Endothelial cell of umbilical vein (primary cell): ENCODE measurements at regions not wholly inside any gene's neighbourhood (a gene's known extent, or its start where the extent isn't known, plus 50 kb on each side); places are given as distances from the start of the nearest gene placed in this dataset.

Experiments used
- BruUV-seq: library from RNA; stranded (reverse); fragments of 400-500 nt; replicated peaks from 2 replicates; lab custom pipeline; 2021; lab: Mats Ljungman, UMichigan
- CTCF ChIA-PET: fragments of 300-600, 350-600 bp; sonication (Branson Sonifier 250); formaldehyde crosslinking; loops from one replicate; lab custom pipeline; 2021; ENCODE audit warnings: antibody characterized with exemption, inconsistent platforms; lab: Charles Lee
- POLR2A ChIA-PET: fragments of 300-600, 350-600 bp; sonication (Branson Sonifier 250); formaldehyde crosslinking; loops from one replicate; lab custom pipeline; 2021; ENCODE audit warnings: antibody characterized with exemption, inconsistent platforms; lab: Charles Lee
- DNase-seq: peaks from one replicate; pipeline ENCODE4 v3.0.0-alpha.2; 2011; ENCODE audit warnings: low read depth, low spot score
- FAIRE-seq: peaks from 2 replicates; lab custom pipeline; 2011; peaks lifted over from hg19 to GRCh38; lab: Jason Lieb, UNC
- H2AFZ ChIP-seq: 2 replicates; pipeline ENCODE4 v1.6.0; 2012; ENCODE audit warnings: low read depth, low read length, control low read depth, inconsistent platforms
- H3K27ac ChIP-seq: 2 replicates; pipeline ENCODE4 v1.5.1; 2011; ENCODE audit warnings: low read depth, mild to moderate bottlenecking, control low read depth, low read length, moderate library complexity; ENCODE audit not compliant: insufficient read depth
- H3K27me3 ChIP-seq, 2 experiments: 2 replicates each; pipeline versions ENCODE4 v1.6.0 to v1.6.1; 2011; ENCODE audit warnings: low read length in 2 of 2, mixed read lengths in 1 of 2; ENCODE audit not compliant: control insufficient read depth in 2 of 2, insufficient read depth in 2 of 2
- H3K36me3 ChIP-seq, 2 experiments: 2 replicates in 1 of 2; 3 replicates in 1 of 2; pipeline ENCODE4 v1.5.1; 2011; ENCODE audit warnings: low read length in 2 of 2, mild to moderate bottlenecking in 1 of 2, moderate library complexity in 1 of 2; ENCODE audit not compliant: control insufficient read depth in 2 of 2, insufficient read depth in 2 of 2; ENCODE audit errors: extremely low read depth in 1 of 2
- H3K4me1 ChIP-seq: 3 replicates; pipeline ENCODE4 v1.5.1; 2011; ENCODE audit warnings: mild to moderate bottlenecking, low read length; ENCODE audit not compliant: control insufficient read depth, insufficient read depth; ENCODE audit errors: extremely low read depth
- H3K4me2 ChIP-seq: 2 replicates; pipeline ENCODE4 v1.6.1; 2011; ENCODE audit warnings: low read length, control low read depth, mixed read lengths; ENCODE audit not compliant: insufficient read depth
- H3K4me3 ChIP-seq, 3 experiments: fragments of 200-600 bp in 1 of 3; sonication (generic), shearing (Covaris generic) in 1 of 3; replicated peaks in 1 of 3; 2 replicates each; pipeline ENCODE4 v1.5.1; 2011 to 2016; ENCODE audit warnings: control low read depth in 3 of 3, low read length in 3 of 3, mild to moderate bottlenecking in 2 of 3, inconsistent platforms in 1 of 3, low read depth in 1 of 3, moderate library complexity in 1 of 3; ENCODE audit not compliant: insufficient read depth in 1 of 3
- H3K79me2 ChIP-seq: 2 replicates; pipeline ENCODE4 v1.6.0; 2012; ENCODE audit warnings: low read length, inconsistent platforms; ENCODE audit not compliant: control insufficient read depth, insufficient read depth
- H3K9ac ChIP-seq: replicated peaks from 2 replicates; pipeline ENCODE3; 2011; ENCODE audit warnings: low read length, control low read depth; ENCODE audit not compliant: insufficient read depth; ENCODE audit errors: extremely low read depth
- H3K9me1 ChIP-seq: replicated peaks from 3 replicates; pipeline ENCODE4 v1.6.0; 2011; ENCODE audit warnings: mild to moderate bottlenecking, low read length; ENCODE audit not compliant: control insufficient read depth, insufficient read depth; ENCODE audit errors: extremely low read depth
- H3K9me3 ChIP-seq: replicated peaks from 2 replicates; pipeline ENCODE4 v1.5.1; 2012; ENCODE audit warnings: low read length, inconsistent platforms; ENCODE audit not compliant: control insufficient read depth, insufficient read depth
- H4K20me1 ChIP-seq: replicated peaks from 2 replicates; pipeline ENCODE3; 2011; ENCODE audit warnings: mild to moderate bottlenecking, low read length; ENCODE audit not compliant: control insufficient read depth, insufficient read depth; ENCODE audit errors: extremely low read depth
- CTCF ChIP-seq, 2 donors: IDR thresholded peaks; 1 replicate in 1 of 2; 2 replicates in 1 of 2; pipeline ENCODE4 v1.5.1; 2011; ENCODE audit warnings: low read length in 2 of 2, mild to moderate bottlenecking in 2 of 2, moderate library complexity in 2 of 2, control low read depth in 1 of 2, inconsistent platforms in 1 of 2, low read depth in 1 of 2; ENCODE audit not compliant: insufficient read depth in 1 of 2; ENCODE audit errors: extremely low read depth in 1 of 2
- EZH2 ChIP-seq: IDR thresholded peaks from 2 replicates; pipeline ENCODE4 v1.6.1; 2012; ENCODE audit warnings: borderline replicate concordance, low read depth, mild to moderate bottlenecking, moderate library complexity, low read length, inconsistent platforms; ENCODE audit not compliant: severe bottlenecking
- FOS ChIP-seq: IDR thresholded peaks from 2 replicates; pipeline ENCODE4 v1.6.1; 2011; ENCODE audit warnings: mild to moderate bottlenecking, low read length, moderate library complexity, borderline replicate concordance; ENCODE audit not compliant: insufficient read depth
- GATA2 ChIP-seq: IDR thresholded peaks from 2 replicates; pipeline ENCODE4 v1.7.0; 2011; ENCODE audit warnings: low read depth, mild to moderate bottlenecking, moderate library complexity, mixed read lengths, low read length; ENCODE audit not compliant: insufficient read length, insufficient read depth
- JUN ChIP-seq: IDR thresholded peaks from 2 replicates; pipeline ENCODE4 v1.6.1; 2011; ENCODE audit warnings: borderline replicate concordance, low read depth; ENCODE audit not compliant: insufficient read length, insufficient read depth
- MAX ChIP-seq: IDR thresholded peaks from 2 replicates; pipeline ENCODE4 v1.6.1; 2011; ENCODE audit not compliant: insufficient read depth, insufficient read length
- MYC ChIP-seq: IDR thresholded peaks from one replicate; pipeline ENCODE4 v1.6.1; 2011; ENCODE audit warnings: mild to moderate bottlenecking, low read depth, low read length
- POLR2A ChIP-seq: IDR thresholded peaks from 2 replicates; pipeline ENCODE4 v1.6.1; 2012; ENCODE audit warnings: low read depth, mild to moderate bottlenecking, control low read depth, low read length
- POLR2AphosphoS5 ChIP-seq: IDR thresholded peaks from 2 replicates; pipeline ENCODE4 v1.6.1; 2012; ENCODE audit warnings: low read depth, mild to moderate bottlenecking, control low read depth, low read length, moderate library complexity; ENCODE audit not compliant: insufficient read depth
- dilution Hi-C: fragments of 300-500 bp; cut with MboI; formaldehyde crosslinking; loops from one replicate; pipeline ENCODE4 v1.15.0; 2019; ENCODE audit warnings: low sequenced_read_pairs; ENCODE audit not compliant: extremely low pct_ligation_motif_present
- intact Hi-C: fragments of 100-400 bp; cut with micrococcal nuclease; formaldehyde crosslinking; loops from one replicate; pipeline ENCODE4 v1.10.0; 2022

GRCh38 chr6:127058027-127058426, 60.4 kb upstream of the RSPO3 start:
- Histone ChIP-seq H3K9me3 (no peaks in the 10 kb centered on the region), H3K27me3 (no peaks in the 10 kb centered on the region), H3K36me3 (no peaks in the 10 kb centered on the region), H3K4me3 (no peak overlapping the region), H2AFZ (no peak overlapping the region), H3K79me2 (no peaks in the 10 kb centered on the region), H3K4me2 (no peak overlapping the region), H3K9me1 (peaks cover 2% of the 10 kb centered on the region), H3K9ac (no peak overlapping the region), H4K20me1 (no peaks in the 10 kb centered on the region), H3K4me1 (peaks cover 23% of the 10 kb centered on the region), H3K27ac (no peak overlapping the region)
- DNase-seq (peak; percentile 17), FAIRE-seq (no peak)
- CTCF ChIA-PET = no interaction called here
- TF ChIP-seq POLR2AphosphoS5 = no peak
- TF ChIP-seq MYC = no peak
- no peak for TF ChIP-seq MAX
- peak; percentile 62 for TF ChIP-seq FOS
- TF ChIP-seq CTCF (IDR thresholded peaks at IDR 0.05; ENCODE audit: extremely low read depth in 1 of 2, insufficient read depth in 1 of 2, low read depth in 1 of 2, low read length in 2 of 2) = no peak
- peak; percentile 39 for TF ChIP-seq JUN
- TF ChIP-seq POLR2A = no peak
- TF ChIP-seq EZH2 = no peak
- no peak for TF ChIP-seq GATA2
- no TSS peak for BruUV-seq
- intact Hi-C loops (no loop called here), dilution Hi-C loops (no loop called here)
- POLR2A ChIA-PET = no interaction called here
